GM21717 (cell line): ENCODE measurements at regions not wholly inside any gene's neighbourhood (a gene's known extent, or its start where the extent isn't known, plus 50 kb on each side); places are given as distances from the start of the nearest gene placed in this dataset.

Source experiments
- ATAC-seq: cut with Tn5 transposase; IDR thresholded peaks from one replicate; pipeline ENCODE4 v1.9.1; 2021; ENCODE audit warnings: mild to moderate bottlenecking, moderate library complexity; ENCODE audit not compliant: unreplicated experiment

GRCh38 chr11:112728716-112729115 lies 232.5 kb upstream of the NCAM1 start:
- no peak for ATAC-seq

DNA sequence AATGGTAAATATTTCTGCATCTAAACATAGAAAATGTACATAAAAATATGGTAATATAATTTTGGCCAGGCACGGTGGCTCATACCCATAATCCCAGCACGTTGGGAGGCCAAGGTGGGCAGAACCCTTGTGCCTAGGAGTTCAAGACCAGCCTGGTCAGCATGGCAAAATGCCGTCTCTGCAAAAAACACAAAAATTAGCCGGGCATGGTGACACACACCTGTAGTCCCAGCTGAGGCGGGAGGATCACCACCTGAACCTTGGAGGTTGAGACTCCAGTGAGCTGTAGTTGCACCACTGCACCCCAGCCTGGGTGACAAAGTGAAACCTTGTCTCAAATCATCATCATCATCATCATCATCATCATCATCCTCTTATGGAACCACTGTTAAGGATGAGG lies 230.6 kb upstream of the NCAM1 start:
- ATAC-seq, result no peak

GRCh38 chr11:112731538-112731937 lies 229.7 kb upstream of the NCAM1 start:
- ATAC-seq, result no peak

DNA sequence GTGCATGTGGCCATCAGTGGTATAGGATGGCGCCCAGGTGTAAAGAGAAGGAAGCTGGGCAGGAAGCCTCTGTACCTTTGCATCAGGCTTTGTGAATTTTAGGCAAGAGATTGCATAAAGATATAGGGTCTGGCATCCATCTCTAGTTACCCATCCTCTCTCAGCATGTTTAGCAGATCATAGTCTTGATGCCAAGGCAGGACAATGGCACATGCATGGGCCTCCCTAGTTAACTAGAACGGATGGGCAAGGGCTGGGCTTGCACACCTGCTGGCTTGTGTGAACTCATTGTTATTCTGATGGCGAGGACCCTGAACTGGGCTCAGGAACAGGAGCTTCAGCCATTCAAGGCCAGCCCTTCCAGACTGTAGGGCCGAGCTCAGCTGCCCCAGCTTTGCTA lies 229.2 kb upstream of the NCAM1 start:
- ATAC-seq, result no peak

DNA sequence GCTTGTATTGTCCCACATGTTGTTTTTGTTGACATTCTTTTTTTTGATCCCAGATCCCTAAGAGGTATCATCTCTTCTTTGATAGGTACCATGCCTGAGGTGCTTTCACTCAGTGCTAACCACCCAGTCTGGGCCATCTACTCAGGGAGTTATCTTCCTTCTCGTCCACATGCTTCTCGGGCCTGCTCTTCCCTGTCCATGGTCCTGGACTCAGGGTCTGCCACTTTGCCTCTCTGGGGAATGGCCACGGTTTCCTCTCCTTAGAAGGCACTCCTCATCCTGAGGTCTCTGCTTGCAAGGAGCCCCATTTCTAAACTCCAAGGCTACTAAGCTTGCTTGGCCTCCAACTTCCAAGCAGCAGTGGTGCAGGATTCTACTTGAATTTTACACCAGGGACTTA lies 227.0 kb upstream of the NCAM1 start:
- ATAC-seq, result no peak

DNA sequence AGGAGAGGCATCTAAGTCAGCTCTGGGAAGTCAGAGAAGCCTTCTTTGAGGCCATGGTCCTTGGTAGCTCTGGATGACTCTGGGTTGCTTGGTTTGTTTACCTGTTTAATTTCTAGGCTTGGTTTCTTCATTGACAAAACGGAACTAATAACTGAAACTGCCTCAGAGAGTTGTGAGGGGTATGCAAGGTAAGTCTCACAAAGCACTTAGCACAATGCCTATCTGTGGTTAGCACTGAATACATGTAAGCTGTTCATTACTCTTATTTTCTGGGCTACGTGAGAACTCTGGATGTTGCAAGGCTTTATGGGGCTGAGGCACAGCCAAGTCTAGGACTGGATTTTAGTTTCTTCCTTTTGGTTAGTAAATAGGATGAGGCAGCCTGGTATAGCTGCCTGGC lies 225.8 kb upstream of the NCAM1 start:
- ATAC-seq, result no peak

GRCh38 chr11:112744041-112744440 lies 217.2 kb upstream of the NCAM1 start:
- ATAC-seq, result no peak

GRCh38 chr11:112745973-112746372 lies 215.2 kb upstream of the NCAM1 start:
- no peak for ATAC-seq

GRCh38 chr11:112748252-112748651 lies 213.0 kb upstream of the NCAM1 start:
- no peak for ATAC-seq

DNA sequence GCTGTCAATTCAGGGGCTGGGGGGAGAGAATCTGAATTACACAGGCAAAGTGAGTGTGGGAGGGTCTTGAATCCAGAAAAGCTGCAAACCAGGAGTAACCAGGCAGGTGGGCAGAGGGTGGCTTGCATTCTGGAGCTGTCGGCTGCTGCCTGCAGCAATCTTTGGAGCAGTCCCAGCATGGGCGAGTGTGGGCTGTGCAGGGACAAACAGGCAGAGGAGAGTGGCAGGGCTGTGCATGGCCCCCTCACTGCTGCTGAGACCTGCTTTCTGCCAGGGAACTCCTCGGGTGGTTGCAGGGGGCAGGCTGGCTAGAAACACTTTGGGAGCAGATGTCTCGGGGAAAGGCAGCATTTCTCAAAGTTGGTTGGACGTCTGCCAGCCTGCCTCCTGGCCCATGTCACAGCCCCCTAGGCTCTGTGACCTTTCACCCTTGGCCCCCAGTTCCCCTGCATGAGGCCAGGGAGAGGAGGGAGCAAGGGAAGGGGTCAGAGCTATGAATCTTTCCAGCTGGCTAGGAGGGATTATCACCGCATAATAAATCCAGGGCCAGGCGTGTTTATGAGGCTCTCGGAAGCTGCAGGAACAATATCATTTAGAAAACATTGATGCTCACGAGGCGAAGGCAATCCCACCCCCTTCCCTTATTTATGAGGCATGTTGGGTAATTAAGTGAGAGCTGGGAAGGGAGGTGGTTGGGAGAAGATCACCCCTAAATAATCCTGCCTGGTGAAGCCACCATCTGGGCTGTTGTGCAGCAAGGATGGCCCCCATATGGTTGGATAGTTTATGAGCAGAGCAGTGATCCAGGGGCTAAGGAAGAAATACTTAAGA lies 212.3 kb upstream of the NCAM1 start:
- ATAC-seq, result no peak

DNA sequence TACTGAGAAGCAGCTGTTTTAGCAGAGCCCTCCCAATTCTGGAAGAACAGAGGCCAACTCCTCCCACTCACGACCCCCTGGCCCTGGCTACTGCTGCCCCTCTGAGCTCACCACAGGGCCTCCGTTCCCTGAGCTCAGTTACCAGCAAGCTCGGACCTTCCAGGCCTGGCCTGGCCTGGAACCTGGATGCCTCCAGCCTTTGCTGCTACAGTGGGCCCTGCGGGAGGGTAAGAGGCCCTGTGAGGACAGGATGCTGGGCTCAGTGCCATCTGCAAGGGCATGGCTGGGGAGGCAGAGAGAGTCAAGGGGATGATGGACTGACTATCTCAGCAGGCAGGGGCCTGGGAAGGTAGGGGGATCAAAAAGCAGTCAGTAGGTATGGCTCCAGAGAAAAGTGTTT lies 209.9 kb upstream of the NCAM1 start:
- ATAC-seq, result no peak

DNA sequence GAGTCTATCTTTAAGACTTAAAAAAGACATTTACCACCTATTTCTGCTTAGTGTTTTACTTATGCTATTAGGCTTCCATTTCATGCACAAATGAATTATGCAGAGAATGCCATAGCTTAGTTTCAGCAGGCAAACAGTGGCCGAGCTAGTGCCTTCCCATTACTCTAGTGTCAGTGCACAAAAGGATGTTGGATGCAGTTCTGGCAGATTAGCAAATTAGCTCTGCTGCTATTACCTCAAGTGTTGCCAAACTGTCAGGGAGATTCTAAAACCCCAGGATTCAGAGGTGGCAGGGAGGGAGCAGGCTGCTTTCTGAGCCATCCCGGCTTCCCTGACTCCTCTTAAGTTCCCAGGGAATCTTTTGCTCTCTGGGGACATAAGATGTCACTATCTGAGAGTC lies 209.4 kb upstream of the NCAM1 start:
- no peak for ATAC-seq

- ATAC-seq, result no peak
These were observed 208.7 kb upstream of the NCAM1 start for GRCh38 chr11:112752563-112752962.

DNA sequence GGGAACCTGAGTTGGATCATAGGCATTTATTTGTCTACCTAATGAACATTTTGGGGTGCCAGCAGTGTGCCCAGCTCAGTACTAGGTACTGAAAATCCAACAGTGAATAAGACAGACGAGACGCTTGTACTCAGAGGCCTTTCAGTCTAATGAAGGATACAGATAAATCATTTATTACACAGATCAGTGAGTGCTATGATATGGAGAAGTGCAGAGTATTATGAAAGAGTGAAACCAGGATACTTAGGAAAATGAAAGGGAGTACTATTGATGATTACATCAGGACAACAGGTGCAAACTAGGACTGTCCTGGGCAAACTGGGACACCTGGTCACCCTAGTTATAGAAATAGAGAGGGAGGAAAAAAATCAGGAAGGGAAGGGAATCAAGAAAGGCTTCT lies 207.5 kb upstream of the NCAM1 start:
- ATAC-seq, result no peak

GRCh38 chr11:112759418-112759817 lies 201.8 kb upstream of the NCAM1 start:
- no peak for ATAC-seq

GRCh38 chr11:112760396-112761059 lies 200.7 kb upstream of the NCAM1 start:
- ATAC-seq, result no peak

DNA sequence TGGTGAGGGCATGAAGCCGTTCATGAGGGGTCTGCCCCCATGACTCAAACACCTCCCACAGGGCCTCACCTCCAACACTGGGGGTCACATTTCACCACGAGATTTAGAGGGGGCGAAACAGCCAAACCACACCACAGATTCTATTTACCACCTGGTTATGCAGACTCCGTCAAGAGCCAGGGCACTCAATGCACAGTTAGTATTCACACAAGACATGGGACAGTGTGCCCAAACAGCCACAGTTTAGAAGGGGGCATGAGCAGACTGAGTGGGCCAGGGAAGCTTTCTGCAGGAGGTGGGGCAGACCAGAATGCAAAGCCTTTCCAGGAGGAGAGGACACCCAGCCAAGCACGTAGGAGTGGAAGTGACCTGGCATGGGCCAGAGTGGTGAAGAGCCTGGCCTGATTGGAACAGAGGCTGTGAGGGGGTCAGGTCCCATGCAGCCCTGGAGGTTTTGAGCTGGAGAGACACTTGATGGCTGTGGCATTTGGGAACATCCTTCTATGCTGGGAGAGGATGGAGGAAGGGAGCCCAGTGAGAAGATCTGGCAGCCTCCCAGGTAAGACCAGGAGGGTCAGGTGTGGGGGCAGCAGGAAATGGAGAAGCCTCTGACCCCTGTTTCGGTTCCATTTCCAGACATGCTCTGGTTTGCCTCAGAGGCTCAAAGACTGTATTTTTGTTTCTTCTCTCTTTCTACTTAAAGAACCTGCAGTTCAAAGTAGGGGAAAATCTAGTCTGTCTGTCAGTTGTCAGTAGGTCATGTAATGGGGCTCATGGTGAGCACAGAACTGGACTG lies 199.1 kb upstream of the NCAM1 start:
- no peak for ATAC-seq

- no peak for ATAC-seq
These were observed 198.5 kb upstream of the NCAM1 start for GRCh38 chr11:112762707-112763090.

- no peak for ATAC-seq
These were observed 195.9 kb upstream of the NCAM1 start for GRCh38 chr11:112765337-112765736.

DNA sequence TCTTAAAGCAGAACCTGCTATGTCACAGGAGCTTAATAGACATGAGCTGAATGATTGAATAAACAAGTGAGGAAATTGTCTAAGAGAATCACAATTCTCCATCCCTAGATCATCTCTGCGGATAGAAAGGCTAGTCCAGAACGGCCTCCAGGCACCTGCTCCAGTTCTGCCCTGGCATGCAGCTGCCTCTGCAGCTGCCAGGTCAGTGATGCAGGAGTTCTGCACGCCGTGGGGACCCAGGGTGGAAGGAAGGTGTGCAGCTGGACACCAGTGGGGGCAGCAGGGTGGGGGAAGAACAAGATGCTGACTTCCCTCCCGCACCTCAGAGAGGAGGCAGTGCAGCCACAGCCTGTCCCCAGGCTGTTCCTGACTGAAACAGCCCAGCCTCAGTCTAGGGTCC lies 192.1 kb upstream of the NCAM1 start:
- ATAC-seq, result no peak

DNA sequence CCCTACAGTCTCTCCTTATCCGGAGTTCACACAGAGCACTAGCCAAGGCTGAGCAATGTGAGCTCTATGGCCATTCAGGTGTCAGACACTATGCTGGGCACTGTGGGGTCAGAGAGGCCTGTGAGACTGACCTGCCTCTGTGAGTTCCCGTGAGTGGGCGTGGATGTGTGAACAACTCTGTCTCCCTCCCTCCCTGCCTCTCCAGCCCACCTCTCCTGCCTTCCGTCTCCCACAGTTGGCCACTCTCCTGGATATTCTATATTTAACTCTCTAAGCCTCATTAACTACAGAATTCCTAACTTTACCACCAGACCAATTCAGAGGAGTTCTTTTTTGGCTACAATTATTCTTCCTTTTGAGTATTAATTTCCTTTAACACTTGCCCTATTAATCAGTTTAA lies 191.6 kb upstream of the NCAM1 start:
- ATAC-seq, result no peak

DNA sequence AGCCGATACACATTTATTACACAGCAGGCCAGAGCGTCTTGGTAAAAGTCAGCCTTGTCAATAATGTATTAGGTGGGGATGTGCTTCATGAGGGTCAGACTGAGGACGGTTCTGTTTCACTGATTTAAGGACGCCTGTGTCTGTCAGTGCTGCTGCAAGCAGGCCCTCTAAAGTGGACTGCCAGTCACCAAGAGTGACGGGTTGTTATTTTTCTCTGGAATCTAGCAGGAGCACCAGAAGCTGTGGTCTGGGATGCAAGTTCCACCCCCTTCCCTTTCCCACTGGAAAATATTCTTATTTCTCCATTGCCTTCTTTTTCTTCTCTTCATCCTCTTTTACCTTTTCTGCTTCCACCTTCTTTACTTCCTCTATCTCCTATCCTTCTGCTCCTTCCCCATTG lies 191.2 kb upstream of the NCAM1 start:
- no peak for ATAC-seq
